Ovary (tissue), 7 donors: ENCODE measurements at regions not wholly inside any gene's neighbourhood (a gene's known extent, or its start where the extent isn't known, plus 50 kb on each side); places are given as distances from the start of the nearest gene placed in this dataset.

Experiments used
- DNase-seq, 5 donors: peaks; one replicate each; pipeline ENCODE4 v3.0.0-alpha.2; 2019 to 2020
- H3K27ac ChIP-seq, 2 donors: fragments of 200-600 bp; one replicate each; pipeline versions ENCODE4 v1.5.1 to v1.8.0; 2019 to 2022
- H3K27me3 ChIP-seq: fragments of 200-600 bp; one replicate; pipeline ENCODE4 v1.8.0; 2022
- H3K36me3 ChIP-seq: fragments of 200-600 bp; sonication (generic); one replicate; pipeline ENCODE4 v1.5.1; 2019
- H3K4me1 ChIP-seq: one replicate; pipeline ENCODE4 v1.8.1; 2013; ENCODE audit warnings: mild to moderate bottlenecking, moderate library complexity; ENCODE audit not compliant: insufficient read depth
- H3K4me3 ChIP-seq: fragments of 200-600 bp; sonication (generic); one replicate; pipeline ENCODE4 v1.5.1; 2017
- H3K9me3 ChIP-seq, 2 donors: fragments of 200-600 bp in 1 of 2; sonication (generic) in 1 of 2; one replicate each; pipeline versions ENCODE4 v1.5.1 to v1.8.1; 2013 to 2019; ENCODE audit warnings: mild to moderate bottlenecking in 1 of 2, moderate library complexity in 1 of 2
- CTCF ChIP-seq, 3 donors: fragments of 450-650 bp in 2 of 3; fragments of 200-600 bp in 1 of 3; IDR thresholded peaks; one replicate each; pipeline versions ENCODE4 v1.5.1 to v1.8.0; 2016 to 2022; ENCODE audit warnings: antibody characterized with exemption in 3 of 3, mild to moderate bottlenecking in 1 of 3
- EP300 ChIP-seq: sonication (generic); formaldehyde crosslinking; IDR thresholded peaks from one replicate; pipeline ENCODE4 v1.6.1; 2017; ENCODE audit warnings: antibody characterized with exemption
- POLR2A ChIP-seq: fragments of 450-650 bp; IDR thresholded peaks from one replicate; pipeline ENCODE4 v1.6.1; 2017; ENCODE audit warnings: antibody characterized with exemption, mild to moderate bottlenecking, moderate library complexity
- WGBS, 3 donors: extraction: QIAGEN DNeasy Blood & Tissue Kit in 1 of 3; methylation state at CpG; one replicate each; pipeline versions ENCODE4 v1.1.5 to v1.1.7; 2013 to 2017; 5-methylcytosine and 5-hydroxymethylcytosine counted together
- intact Hi-C, 4 donors: fragments of 100-400 bp; cut with DNase I; formaldehyde crosslinking; loops; one replicate each; pipeline versions ENCODE4 v1.11.0 to v1.15.1; 2022 to 2023
- donor health status: DM: no; HTN: no; CAD: no; lungs with moderate emphysema.
- donor health status: DM: no; HTN: no; CAD: no.
- donor health status: Bipolar disorder and iron deficiency.
- donor health status: DM: no; HTN: no; CAD: no.
- donor health status: DM: yes; HTN: yes; CAD: no.

- no peak for TF ChIP-seq POLR2A
- no peak for TF ChIP-seq CTCF (IDR thresholded peaks at IDR 0.05)
- no peak for TF ChIP-seq EP300
- H3K27ac ChIP-seq, result no peak overlapping the region
- 70 to 75% (median 71%) methylated on average over 14 of the region's 14 CpGs for WGBS, 3 donors
- DNase-seq, result no peak
- H3K4me3 ChIP-seq, result no peak overlapping the region
- no peaks in the 10 kb centered on the region for H3K27me3 ChIP-seq
- intact Hi-C loops, result loop anchor here in 3 of 4 donors (10.0 kb wide), 2 partner anchors 478 to 688 kb away; partner anchors contain the start of gene RFESD (in 2 of the 3)
- peaks cover 1% of the 10 kb centered on the region for H3K4me1 ChIP-seq
- no peaks in the 10 kb centered on the region for H3K36me3 ChIP-seq
- H3K9me3 ChIP-seq, result no peaks in the 10 kb centered on the region
Measured at GRCh38 chr5:96332535-96333366, 100.3 kb downstream of the PCSK1 start.

GRCh38 chr5:96331681-96332361, 101.2 kb downstream of the PCSK1 start:
- Histone ChIP-seq H3K27ac (no peak overlapping the region), H3K4me1 (peaks cover 1% of the 10 kb centered on the region), H3K9me3 (no peaks in the 10 kb centered on the region), H3K27me3 (no peaks in the 10 kb centered on the region), H3K36me3 (no peaks in the 10 kb centered on the region), H3K4me3 (no peak overlapping the region)
- TF ChIP-seq EP300, result no peak
- no peak for TF ChIP-seq CTCF (IDR thresholded peaks at IDR 0.05)
- no peak for TF ChIP-seq POLR2A
- DNase-seq, result no peak
- intact Hi-C loops, result loop anchor here in 3 of 4 donors (10.0 kb wide), 2 partner anchors 477 to 687 kb away; partner anchors contain the start of gene RFESD (in 2 of the 3)
- 81 to 88% (median 87%) methylated on average over 2 of the region's 2 CpGs for WGBS, 3 donors

- WGBS, 3 donors, result 25 to 34% (median 33%) methylated on average over 3 of the region's 3 CpGs
- Histone ChIP-seq H3K36me3 (no peaks in the 10 kb centered on the region), H3K4me3 (no peak overlapping the region), H3K4me1 (peaks cover 1% of the 10 kb centered on the region), H3K9me3 (no peaks in the 10 kb centered on the region), H3K27me3 (no peaks in the 10 kb centered on the region), H3K27ac (no peak overlapping the region)
- DNase-seq, result no peak
- no peak for TF ChIP-seq POLR2A
- TF ChIP-seq CTCF (IDR thresholded peaks at IDR 0.05), result no peak
- no peak for TF ChIP-seq EP300
- intact Hi-C loops, result loop anchor here in 3 of 4 donors (10.0 kb wide), 2 partner anchors 476 to 686 kb away; partner anchors contain the start of gene RFESD (in 2 of the 3)
Measured at GRCh38 chr5:96331210-96331609, 101.8 kb downstream of the PCSK1 start.

GRCh38 chr5:96330530-96331140, 102.4 kb downstream of the PCSK1 start:
- Histone ChIP-seq H3K4me3 (no peak overlapping the region), H3K27ac (no peak overlapping the region), H3K36me3 (no peaks in the 10 kb centered on the region), H3K9me3 (no peaks in the 10 kb centered on the region), H3K4me1 (peaks cover 1% of the 10 kb centered on the region), H3K27me3 (no peaks in the 10 kb centered on the region)
- WGBS, 3 donors, result 92 to 97% (median 95%) methylated on average over 4 of the region's 4 CpGs
- TF ChIP-seq EP300, result no peak
- intact Hi-C loops, result loop anchor here in 3 of 4 donors (10.0 kb wide), 2 partner anchors 476 to 686 kb away; partner anchors contain the start of gene RFESD (in 2 of the 3)
- no peak for DNase-seq
